ENCODE measurements at regions not wholly inside any gene's neighbourhood (a gene's known extent, or its start where the extent isn't known, plus 50 kb on each side); places are given as distances from the start of the nearest gene placed in this dataset.

GRCh38 chr4:18075823-18076433 is 54.4 kb upstream of the LCORL start:
- H3K4me3 ChIP-seq (ENCODE audit: low read depth, low read length) = no peak overlapping the region
- H2AFZ ChIP-seq (ENCODE audit: low read length, unreplicated experiment) = no peak overlapping the region
- H3K27ac ChIP-seq (ENCODE audit: low read depth, low read length) = no peak overlapping the region
- H3K4me1 ChIP-seq (ENCODE audit: control insufficient read depth, insufficient read depth, low read length, unreplicated experiment) = no peaks in the 10 kb centered on the region
- no peaks in the 10 kb centered on the region for H3K79me2 ChIP-seq (ENCODE audit: control insufficient read depth, insufficient read depth, low read length, unreplicated experiment)
- H3K27me3 ChIP-seq (ENCODE audit: insufficient read depth, low read length) = peaks cover 15% of the 10 kb centered on the region
- H3K36me3 ChIP-seq (ENCODE audit: insufficient read depth, low read length) = no peaks in the 10 kb centered on the region

- H2AFZ ChIP-seq (ENCODE audit: low read length, unreplicated experiment) = no peak overlapping the region
- no peak overlapping the region for H3K4me3 ChIP-seq (ENCODE audit: low read depth, low read length)
- 0 out of 2 replicates have a peak, but pooled peaks cover 15% of the 10 kb centered on the region for H3K27me3 ChIP-seq (ENCODE audit: insufficient read depth, low read length)
- H3K36me3 ChIP-seq (ENCODE audit: insufficient read depth, low read length) = no peaks in the 10 kb centered on the region
- no peak overlapping the region for H3K27ac ChIP-seq (ENCODE audit: low read depth, low read length)
- no peaks in the 10 kb centered on the region for H3K79me2 ChIP-seq (ENCODE audit: control insufficient read depth, insufficient read depth, low read length, unreplicated experiment)
- H3K4me1 ChIP-seq (ENCODE audit: control insufficient read depth, insufficient read depth, low read length, unreplicated experiment) = no peaks in the 10 kb centered on the region
Observed at GRCh38 chr4:18071894-18072293, 50.3 kb upstream of the LCORL start.

Data from ACC112 (cell line).